ENCODE measurements at regions not wholly inside any gene's neighbourhood (a gene's known extent, or its start where the extent isn't known, plus 50 kb on each side); places are given as distances from the start of the nearest gene placed in this dataset.

GRCh38 chr2:20128506-20129330 is 77.3 kb upstream of the LAPTM4A start:
- TF ChIP-seq, protein P1, sequence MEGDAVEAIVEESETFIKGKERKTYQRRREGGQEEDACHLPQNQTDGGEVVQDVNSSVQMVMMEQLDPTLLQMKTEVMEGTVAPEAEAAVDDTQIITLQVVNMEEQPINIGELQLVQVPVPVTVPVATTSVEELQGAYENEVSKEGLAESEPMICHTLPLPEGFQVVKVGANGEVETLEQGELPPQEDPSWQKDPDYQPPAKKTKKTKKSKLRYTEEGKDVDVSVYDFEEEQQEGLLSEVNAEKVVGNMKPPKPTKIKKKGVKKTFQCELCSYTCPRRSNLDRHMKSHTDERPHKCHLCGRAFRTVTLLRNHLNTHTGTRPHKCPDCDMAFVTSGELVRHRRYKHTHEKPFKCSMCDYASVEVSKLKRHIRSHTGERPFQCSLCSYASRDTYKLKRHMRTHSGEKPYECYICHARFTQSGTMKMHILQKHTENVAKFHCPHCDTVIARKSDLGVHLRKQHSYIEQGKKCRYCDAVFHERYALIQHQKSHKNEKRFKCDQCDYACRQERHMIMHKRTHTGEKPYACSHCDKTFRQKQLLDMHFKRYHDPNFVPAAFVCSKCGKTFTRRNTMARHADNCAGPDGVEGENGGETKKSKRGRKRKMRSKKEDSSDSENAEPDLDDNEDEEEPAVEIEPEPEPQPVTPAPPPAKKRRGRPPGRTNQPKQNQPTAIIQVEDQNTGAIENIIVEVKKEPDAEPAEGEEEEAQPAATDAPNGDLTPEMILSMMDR (IDR thresholded peaks at IDR 0.05; ENCODE audit: insufficient read depth, low read length, missing control alignments): no peak
- CTCF ChIA-PET: interaction anchor here (0.8 to 6.2 kb wide), 3 partner anchors 9 to 16 kb away, joined by 3 to 47 read pairs (median 3); no protein-coding TSS in a partner anchor
- POLR2A ChIA-PET: no interaction called here
- DNase-seq (ENCODE audit: low read depth, low spot score): no peak
- no peak overlapping the region for H3K4me3 ChIP-seq (ENCODE audit: low read depth, low read length)

DNA sequence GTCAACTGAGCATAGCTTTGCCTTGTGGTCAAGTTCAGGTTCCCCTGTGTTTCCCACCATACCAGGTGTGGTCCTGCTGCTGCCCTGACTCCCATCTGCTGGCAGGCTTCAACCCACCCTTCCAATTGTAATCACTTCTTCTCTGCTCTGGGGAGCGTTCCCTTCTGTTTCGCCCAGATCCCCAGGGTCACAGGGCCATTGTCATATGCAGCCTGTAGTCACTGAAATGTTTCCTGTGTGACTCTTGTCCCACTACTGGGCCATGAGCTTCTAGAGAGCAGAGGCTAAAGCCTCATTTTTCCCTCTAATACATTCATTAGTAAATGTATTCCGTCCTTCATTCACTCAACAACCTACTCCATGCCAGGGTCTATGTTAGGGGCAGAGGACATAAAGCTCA is 75.0 kb upstream of the LAPTM4A start:
- ChIA-PET CTCF (interaction anchor here (0.9 to 6.2 kb wide), 7 partner anchors 11 to 166 kb away, joined by 3 to 47 read pairs (median 5); partner anchors contain the start of gene SDC1), POLR2A (no interaction called here)
- no peak for DNase-seq (ENCODE audit: low read depth, low spot score)
- TF ChIP-seq, protein P1 (IDR thresholded peaks at IDR 0.05; ENCODE audit: insufficient read depth, low read length, missing control alignments): no peak
- H3K4me3 ChIP-seq (ENCODE audit: low read depth, low read length): no peak overlapping the region

DNA sequence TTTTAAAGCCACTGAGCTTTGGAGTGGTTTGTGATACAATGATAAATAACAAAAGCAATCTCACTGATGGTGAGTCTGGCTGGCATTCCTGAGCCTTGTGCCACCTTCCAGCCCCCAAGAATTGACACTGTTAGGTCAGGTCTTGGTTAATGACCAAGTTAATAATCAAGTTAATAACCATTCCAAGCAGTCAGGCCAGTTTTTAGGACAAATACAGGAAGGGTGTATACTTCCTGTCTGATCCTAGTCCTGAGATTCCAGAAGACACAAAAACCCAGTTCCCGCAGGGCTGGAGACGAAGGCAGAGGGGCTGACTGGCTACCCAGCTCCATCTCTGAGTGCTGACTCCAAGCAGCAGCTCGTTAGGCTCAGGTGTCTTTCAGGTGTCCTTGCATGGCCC is 74.6 kb upstream of the LAPTM4A start:
- DNase-seq (ENCODE audit: low read depth, low spot score): no peak
- POLR2A ChIA-PET: no interaction called here
- H3K4me3 ChIP-seq (ENCODE audit: low read depth, low read length): no peak overlapping the region
- TF ChIP-seq, protein P1 (IDR thresholded peaks at IDR 0.05; ENCODE audit: insufficient read depth, low read length, missing control alignments): no peak
- CTCF ChIA-PET: interaction anchor here (0.9 to 6.2 kb wide), 7 partner anchors 11 to 168 kb away, joined by 3 to 47 read pairs (median 5); partner anchors contain the start of gene SDC1

GRCh38 chr2:20125616-20126015 is 74.2 kb upstream of the LAPTM4A start:
- ChIA-PET POLR2A (no interaction called here), CTCF (interaction anchor here (0.9 to 6.2 kb wide), 6 partner anchors 12 to 168 kb away, joined by 3 to 47 read pairs (median 4); no protein-coding TSS in a partner anchor)

DNA sequence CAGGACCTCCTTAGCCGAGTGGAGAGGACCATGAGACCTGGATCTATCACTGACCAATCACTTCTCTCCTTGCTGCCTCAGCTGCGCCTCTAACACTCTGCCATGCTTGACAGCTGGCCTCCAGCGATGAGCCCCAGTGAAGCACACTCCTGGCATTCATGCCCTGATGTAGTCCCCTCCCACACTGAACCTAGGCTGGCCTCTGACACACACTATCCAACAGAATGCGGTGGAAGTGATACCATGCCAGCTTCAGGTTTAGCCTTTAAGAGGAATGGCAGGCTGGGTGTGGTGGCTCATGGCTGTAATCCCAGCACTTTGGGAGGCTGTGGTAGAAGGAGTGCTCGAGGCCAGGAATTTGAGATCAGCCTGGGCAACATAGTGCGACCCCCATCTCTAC is 73.7 kb upstream of the LAPTM4A start:
- CTCF ChIA-PET: interaction anchor here (1.0 to 6.2 kb wide), 5 partner anchors 12 to 169 kb away, joined by 3 to 47 read pairs (median 5); no protein-coding TSS in a partner anchor
- POLR2A ChIA-PET: no interaction called here
- TF ChIP-seq, protein P1 (IDR thresholded peaks at IDR 0.05; ENCODE audit: insufficient read depth, low read length, missing control alignments): no peak
- DNase-seq (ENCODE audit: low read depth, low spot score): no peak
- H3K4me3 ChIP-seq (ENCODE audit: low read depth, low read length): no peak overlapping the region

More at GRCh38 chr2:20125616-20126015, 74.2 kb upstream of the LAPTM4A start:
- no peak overlapping the region for H3K4me3 ChIP-seq (ENCODE audit: low read depth, low read length)
- DNase-seq (ENCODE audit: low read depth, low spot score): no peak
- TF ChIP-seq, protein P1 (IDR thresholded peaks at IDR 0.05; ENCODE audit: insufficient read depth, low read length, missing control alignments): no peak

- TF ChIP-seq, protein P1 (IDR thresholded peaks at IDR 0.05; ENCODE audit: insufficient read depth, low read length, missing control alignments): no peak
- POLR2A ChIA-PET: no interaction called here
- no peak for DNase-seq (ENCODE audit: low read depth, low spot score)
- CTCF ChIA-PET: interaction anchor here (1.7 to 6.2 kb wide), 2 partner anchors 13 to 168 kb away, joined by 4 to 47 read pairs; no protein-coding TSS in a partner anchor
- no peak overlapping the region for H3K4me3 ChIP-seq (ENCODE audit: low read depth, low read length)
Observed at GRCh38 chr2:20123871-20124594, 72.6 kb upstream of the LAPTM4A start.

Measured in AG04449 (cell line).